GM19239 (cell line): ENCODE measurements at regions not wholly inside any gene's neighbourhood (a gene's known extent, or its start where the extent isn't known, plus 50 kb on each side); places are given as distances from the start of the nearest gene placed in this dataset.

Experiments used
- DNase-seq: peaks from one replicate; pipeline ENCODE4 v3.0.0; 2011; ENCODE audit warnings: low spot score; ENCODE audit not compliant: insufficient read length
- FAIRE-seq: peaks from 2 replicates; lab custom pipeline; 2011; peaks lifted over from hg19 to GRCh38; lab: Jason Lieb, UNC

DNA sequence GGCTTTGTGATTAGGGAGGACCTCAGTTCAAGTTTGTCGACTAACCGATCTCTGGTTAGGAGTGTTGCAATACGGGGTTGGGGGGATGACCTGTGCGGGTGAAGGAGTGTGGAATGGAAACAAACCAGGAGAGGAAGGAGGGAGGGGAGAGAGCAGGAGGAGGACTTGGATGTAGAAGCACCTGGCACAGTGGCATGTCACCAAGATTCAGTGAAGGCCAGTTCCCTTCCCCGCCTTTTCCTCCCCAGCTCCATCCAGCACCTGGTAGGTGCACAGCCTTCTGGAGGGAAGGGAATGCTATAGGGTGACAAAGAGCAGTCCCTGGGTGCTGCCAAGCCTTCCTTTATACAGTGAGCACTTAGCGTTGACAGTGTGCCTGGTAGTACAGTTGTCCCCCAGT is 107.4 kb upstream of the CRHR1 start:
- DNase-seq (no peak), FAIRE-seq (no peak)

DNA sequence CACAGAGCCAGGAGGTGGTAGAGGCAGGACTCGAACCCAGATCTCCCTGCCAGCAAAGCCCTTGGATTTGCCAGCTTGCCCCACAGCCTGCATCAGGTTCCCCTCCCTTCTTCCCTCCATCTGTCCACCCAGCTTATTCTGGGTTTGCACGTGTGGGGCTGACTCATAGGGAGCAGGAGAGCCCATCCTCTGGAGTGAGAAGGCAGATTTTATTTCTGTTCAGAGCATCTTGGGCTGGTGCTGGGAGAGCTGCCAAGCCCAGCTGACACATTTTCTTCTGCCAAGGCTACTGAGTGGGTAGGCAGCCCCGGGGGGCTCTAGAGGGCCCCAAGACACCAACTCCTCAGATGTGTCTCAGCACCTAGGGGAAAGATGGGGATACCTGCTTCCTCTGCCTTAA is 106.3 kb upstream of the CRHR1 start:
- DNase-seq (no peak), FAIRE-seq (no peak)

- FAIRE-seq (no peak), DNase-seq (no peak)
Measured at GRCh38 chr17:45679426-45679825, 104.7 kb upstream of the CRHR1 start.

GRCh38 chr17:45680360-45680759 is 103.8 kb upstream of the CRHR1 start:
- FAIRE-seq (no peak), DNase-seq (no peak)

- no peak for FAIRE-seq
- no peak for DNase-seq
Measured at GRCh38 chr17:45681706-45682105, 102.4 kb upstream of the CRHR1 start.

DNA sequence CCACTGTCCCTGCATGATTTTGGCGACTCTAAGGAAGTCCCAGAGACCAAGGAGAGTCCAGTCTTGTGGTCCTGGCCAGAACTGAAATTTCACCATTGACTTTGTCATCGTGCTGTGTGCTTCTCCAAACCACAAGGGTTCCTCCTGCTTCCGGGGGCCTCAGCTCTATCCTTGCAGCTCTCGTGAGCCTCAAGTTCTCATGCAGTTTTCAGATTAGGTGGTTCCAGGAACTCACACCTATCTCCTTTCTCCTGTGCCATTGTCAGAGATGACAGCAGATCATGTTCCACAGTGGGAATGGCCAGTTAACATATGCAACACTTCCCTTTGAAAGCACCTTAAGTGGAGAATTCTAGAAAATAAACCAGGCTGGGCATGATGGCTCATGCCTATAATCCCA is 97.9 kb upstream of the CRHR1 start:
- DNase-seq, result no peak
- FAIRE-seq, result no peak

DNA sequence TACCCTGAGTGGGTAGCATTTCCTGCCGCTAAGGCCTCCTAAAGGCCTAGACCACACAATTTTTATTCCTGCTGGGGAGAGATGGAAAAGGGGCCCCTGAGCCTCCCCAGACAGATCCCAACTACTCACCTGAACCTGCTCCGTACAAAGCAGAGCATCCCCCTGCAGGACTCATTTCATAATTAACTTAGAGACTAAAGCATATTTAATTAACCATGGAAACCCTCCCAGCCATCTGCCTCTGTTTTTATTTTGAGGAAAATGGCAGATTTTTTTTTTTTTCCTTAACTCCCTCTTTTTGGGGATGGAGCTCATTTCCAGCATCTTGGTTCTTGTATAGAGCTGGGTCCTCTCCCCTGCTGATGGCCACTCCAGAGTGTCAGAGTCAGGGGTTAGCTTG is 96.5 kb upstream of the CRHR1 start:
- FAIRE-seq, result no peak

DNA sequence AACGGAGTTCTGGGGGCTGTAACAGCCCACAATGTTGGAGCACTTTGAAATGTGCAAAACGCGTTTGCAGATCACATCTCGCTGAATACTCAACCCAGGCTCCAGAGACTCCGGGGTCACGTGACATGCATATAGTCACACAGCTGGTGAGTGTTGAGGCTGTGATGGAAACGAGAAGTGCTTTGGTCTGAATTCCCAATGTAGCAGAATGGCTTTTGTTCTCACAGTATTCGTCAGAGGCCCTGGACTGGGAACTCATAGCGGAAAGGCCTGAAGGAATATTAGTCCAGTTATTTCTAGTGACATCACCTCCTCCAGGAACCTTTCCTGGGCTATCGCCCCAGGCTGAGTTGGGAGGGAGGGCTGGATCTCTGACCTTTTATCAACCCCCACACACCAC is 95.8 kb upstream of the CRHR1 start:
- FAIRE-seq, result no peak
- DNase-seq, result no peak

More for the DNA sequence above, 96.5 kb upstream of the CRHR1 start:
- no peak for DNase-seq

GRCh38 chr17:45688820-45689219 is 95.3 kb upstream of the CRHR1 start:
- DNase-seq (no peak), FAIRE-seq (no peak)

- FAIRE-seq, result no peak
- no peak for DNase-seq
Measured at GRCh38 chr17:45689451-45689850, 94.7 kb upstream of the CRHR1 start.

- no peak for DNase-seq
- no peak for FAIRE-seq
Measured at GRCh38 chr17:45690625-45691275, 93.4 kb upstream of the CRHR1 start.

DNA sequence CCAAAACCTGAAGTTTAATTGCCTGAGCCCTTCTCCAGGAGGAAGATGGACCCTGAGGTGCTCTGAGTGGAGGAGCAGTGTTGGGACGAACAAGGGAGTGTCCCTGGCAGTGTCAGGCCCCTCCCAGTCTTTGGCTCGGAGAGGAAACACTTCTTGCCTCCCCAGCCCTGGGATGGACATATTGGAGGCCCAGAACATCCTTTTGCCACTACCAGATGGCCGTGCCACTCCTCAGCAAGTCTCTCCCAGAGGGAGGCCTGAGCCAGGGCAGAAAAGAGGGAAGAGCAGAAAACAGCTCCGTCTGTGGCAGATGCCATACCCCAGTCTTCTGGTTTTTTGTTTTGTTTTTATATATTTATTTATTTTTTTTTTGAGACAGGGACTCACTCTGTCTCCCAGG is 91.5 kb upstream of the CRHR1 start:
- DNase-seq (no peak), FAIRE-seq (no peak)

DNA sequence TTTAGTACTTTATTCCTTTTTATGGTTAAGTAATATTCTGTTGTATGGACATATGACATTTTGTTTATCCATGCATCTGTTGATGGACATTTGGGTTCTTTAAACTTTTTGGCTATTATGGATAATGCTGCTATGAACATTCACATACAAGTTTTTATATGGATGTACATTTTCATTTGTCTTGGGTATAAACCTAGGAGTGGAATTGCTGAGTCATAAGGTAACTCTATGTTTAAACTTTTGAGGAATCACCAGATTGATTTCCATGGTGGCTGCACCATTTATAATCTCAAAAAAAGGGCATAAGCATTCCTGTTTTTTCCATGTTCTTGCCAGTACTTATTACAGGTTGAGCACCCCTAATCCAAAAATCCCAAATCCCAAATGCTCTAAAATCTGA is 90.3 kb upstream of the CRHR1 start:
- DNase-seq (no peak), FAIRE-seq (no peak)

GRCh38 chr17:45696442-45696841 is 87.7 kb upstream of the CRHR1 start:
- no peak for DNase-seq
- FAIRE-seq, result no peak

DNA sequence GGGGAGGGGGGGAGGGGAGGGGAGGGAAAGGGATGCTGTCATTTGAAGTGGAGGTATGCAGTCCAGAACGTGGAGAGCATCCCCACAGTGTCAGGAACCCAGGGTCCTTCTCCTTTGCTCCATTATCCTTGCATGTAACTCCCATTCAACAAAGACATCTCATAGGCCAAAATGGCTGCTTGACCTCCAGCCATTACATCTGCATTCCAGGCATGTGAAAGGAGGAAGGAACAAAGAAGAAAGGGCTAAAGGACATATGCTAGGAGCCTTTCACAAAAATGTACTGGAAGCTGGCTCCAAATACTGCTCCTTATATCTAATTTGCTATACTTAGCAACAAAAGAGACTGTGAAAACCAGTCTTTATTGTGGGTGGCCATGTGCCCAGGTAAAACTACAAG is 87.0 kb upstream of the CRHR1 start:
- FAIRE-seq (no peak), DNase-seq (no peak)

DNA sequence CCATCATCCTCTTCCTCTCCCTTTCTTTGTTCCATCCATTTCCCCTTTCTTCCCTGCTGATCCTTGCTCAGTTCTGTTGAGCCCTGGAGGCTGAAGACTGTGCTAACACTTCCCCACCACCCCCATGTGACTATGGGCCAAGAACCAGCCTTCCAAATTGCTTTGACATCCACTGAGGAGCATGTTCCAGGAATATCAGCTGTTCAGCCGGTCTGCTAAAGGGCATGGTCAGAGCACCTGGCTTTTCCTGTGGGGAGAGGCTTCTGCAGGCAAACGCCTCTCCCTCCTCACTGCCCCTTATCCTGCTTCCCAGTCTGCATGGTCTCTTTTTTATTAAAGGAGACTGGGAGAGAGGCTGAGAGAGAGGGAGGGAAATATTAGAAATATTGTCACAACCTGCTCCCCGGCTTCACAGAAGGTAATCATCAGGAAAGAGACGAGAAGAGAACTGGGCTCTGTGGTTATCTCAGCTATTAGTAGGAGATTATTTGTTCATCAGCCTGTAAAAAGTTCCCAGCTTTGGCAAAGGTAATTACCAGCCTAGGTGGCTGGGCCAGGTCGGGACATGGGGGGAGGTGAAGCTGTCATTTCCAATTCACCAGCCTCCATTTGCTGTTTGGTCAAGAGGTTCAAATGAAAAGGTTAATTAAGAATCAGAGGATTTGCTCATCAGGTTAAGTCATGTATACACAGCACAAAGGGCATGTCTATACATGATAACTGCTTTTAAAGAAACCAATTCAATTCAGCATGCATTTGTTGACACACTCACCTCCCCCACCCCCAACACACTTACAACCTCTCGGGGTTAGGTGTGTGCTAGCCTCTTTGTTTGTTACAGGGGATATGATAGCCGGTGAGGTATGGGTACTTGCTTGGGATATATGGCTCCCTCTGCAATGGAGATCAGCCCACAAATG is 83.7 kb upstream of the CRHR1 start:
- DNase-seq (no peak), FAIRE-seq (no peak)

GRCh38 chr17:45702666-45703266 is 81.4 kb upstream of the CRHR1 start:
- DNase-seq, result no peak
- no peak for FAIRE-seq

- DNase-seq, result no peak
- no peak for FAIRE-seq
Measured at GRCh38 chr17:45703348-45703747, 80.8 kb upstream of the CRHR1 start.

- DNase-seq (no peak), FAIRE-seq (no peak)
Measured at GRCh38 chr17:45703806-45704205, 80.3 kb upstream of the CRHR1 start.

GRCh38 chr17:45704251-45704650 is 79.9 kb upstream of the CRHR1 start:
- DNase-seq, result no peak
- FAIRE-seq, result no peak
